ENCODE measurements at regions not wholly inside any gene's neighbourhood (a gene's known extent, or its start where the extent isn't known, plus 50 kb on each side); places are given as distances from the start of the nearest gene placed in this dataset.
A peak's percentile ranks its signal among the peaks of the same experiment; 100 is the strongest.

DNA sequence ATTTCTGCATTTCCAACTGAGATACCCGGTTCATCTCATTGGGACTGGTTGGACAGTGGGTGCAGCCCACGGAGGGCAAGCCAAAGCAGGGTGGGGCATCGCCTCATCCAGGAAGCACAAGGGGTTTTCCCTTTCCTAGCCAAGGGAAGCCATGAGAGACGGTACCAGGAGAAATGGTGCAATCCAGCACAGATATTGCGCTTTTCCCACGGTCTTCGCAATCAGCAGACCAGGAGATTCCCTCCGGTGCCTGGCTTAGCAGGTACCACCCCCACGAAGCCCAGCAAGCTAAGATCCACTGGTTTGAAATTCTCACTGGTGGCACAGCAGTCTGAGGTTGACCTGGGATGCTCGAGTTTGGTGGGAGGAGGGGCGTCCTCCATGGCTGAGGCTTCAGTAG, 527.0 kb downstream of the TLE1 start:
- no peak for DNase-seq

DNA sequence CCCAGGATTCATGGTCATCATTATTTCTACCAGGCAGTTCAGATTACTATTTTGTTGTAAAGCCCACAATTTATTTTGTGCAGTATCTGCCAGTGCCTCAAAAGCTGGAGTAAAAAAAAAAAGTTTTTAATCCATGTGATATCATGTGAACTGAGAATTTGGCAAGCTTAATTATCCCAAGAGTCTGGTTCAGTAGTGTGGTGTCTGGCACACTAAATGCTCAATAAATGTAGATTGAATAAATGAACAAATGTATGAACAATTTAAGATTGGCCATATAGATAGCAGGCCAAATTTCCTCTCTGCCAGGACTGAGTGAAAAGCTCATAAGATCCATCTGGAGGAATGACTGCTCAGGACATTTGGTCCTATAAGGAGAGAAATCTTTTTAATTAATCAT, 533.0 kb downstream of the TLE1 start:
- no peak for DNase-seq

DNA sequence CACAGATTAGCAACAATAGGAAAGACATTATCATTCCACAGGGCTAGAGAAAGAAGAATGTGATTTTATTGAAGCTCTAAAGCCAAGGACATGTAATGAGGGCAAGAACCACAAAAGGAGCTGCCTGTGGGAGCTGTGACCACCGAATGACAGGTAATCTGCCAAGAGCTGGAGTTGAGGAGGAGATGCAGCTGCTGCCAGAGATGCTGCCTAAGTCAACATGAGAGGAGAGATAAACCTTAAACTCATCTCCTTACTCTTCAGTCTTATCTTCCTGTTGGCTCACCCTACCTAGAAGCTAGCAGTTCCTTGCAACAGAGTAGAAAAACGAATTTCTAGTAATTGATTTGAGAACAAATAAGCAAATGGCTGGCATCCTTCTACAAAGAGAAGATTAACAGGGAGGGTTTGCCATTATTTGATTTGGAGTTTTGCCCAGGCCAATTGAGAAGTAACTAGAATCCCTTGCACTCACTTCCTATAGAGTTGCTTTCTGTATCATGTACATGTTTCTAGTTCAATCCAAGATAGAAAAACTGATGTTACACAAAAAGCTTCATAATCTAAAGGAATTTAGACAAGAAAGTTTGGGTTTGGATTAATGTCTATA, 539.2 kb downstream of the TLE1 start:
- DNase-seq, result peak; percentile 74

DNA sequence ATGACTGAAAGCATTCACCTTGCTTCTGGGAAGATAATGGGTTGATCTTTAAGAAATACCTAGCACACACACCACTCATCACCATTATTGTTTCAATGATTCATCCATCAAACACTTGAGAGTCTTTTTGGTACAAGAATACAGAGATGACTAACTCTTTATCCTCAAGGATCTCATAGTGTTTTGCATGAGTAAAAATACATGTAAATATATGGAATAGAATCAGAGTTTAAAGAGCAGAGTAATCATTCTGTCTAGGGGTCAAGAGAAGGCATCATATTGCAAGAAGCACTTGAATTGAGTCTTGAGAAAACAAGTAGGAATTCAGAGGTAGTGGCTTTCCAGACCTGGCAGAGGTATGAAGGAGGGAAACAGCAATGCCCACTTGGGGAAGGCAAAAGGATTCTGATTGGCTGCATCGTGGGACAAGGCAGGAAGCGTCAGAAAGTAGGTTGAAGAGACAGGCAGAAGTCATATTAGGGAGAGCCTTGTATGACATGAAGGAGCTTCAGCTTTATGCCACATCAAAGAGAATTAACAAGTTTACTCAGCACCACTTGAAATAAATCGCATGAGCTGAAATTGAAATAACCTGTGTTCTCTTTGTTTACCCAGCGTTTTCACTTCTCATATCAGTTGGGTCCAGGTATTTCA, 542.5 kb downstream of the TLE1 start:
- no peak for DNase-seq

DNA sequence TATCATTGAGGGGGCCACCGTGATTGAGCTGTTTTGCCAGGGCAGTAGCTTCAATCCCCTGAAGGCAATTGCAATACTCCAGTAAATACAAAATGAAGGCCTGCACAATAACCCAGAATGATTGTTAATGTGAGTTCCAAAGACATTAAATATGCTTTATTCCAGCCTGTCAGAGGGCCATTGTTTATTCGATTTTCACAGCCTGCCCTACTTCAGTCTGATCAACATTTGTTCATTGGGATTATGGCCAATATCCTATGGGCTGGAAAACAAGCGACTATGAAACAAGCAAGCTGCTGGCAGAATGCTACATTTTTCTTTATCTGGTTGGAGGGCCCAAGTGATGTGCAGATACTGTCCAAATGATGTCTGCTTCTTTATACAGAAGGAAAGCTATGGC, 543.1 kb downstream of the TLE1 start:
- DNase-seq, result no peak

DNA sequence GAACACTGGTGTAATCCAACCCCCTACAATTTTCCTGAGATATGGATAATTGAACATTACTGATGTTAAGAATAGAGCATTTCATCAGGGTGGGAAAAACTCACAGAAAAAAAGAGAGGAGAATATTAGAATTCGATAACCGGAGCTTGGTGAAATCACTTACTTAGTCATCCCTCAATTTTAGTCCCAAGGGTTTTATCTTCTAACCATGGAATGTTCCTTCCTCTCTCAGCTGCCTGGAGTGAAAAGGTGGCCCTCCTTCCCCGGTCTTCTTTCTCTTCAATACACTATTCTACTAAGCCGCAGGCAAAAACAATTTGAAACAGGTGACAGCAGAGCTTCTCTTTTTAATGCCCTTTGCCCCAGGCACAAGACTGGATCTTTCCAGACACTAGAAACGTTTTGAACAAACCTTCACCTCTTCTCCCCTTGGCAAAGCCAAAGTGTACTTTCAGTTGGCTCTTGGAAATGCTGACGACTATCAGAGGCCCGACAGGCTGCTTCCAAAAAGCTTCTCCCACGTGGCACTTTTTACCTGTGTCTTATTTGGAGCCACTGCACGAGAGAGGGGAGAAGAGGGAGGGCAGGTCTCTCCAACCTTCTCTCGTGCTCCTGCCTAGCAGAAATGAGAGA, 543.9 kb downstream of the TLE1 start:
- DNase-seq, result no peak

DNA sequence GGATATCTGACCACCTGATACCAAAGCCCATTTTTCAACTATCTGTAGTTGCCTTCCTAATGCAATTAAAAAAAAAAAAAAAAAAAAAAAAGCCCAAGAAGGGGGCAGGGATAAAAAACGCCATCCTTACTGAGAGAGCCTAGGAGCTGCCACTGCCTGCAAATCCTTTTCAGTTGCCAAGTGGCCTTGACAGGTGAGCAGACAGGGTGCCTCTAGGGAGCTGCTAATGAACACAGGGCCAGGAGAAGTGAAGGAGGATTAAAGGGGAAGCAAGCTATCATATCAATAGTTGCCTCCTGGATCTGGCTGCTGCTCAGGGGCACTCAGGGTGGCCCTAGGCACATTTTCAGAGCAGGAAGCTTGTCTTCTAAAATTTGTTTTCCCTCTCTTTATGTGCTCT, 547.4 kb downstream of the TLE1 start:
- DNase-seq, result no peak

DNA sequence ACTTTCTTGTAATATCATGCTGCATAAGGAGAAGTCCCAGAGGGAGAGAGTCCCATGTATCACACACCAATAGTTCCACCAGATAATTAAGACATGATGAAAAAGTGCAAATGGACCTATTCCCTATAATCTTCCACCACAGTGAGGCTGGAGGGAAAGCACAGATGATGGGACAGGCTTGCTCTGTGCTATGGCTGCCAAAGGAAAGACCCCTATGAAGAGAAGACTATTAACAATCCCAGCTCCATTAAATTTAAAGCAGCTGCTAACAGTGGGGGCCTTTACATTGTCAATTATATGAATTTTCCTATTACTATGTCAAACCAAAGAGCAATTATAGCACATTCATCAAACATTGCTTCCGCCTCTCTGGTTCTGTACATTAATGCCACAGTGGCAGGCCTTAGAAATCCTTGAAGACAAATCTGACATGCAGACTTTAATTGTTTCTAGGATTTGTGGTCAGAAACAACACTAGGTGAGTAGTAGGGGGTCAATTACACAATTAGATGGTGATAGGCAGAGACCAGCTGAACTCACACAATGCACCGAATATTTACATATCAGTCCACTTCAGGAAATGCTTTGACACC, 551.3 kb downstream of the TLE1 start:
- peak; percentile 24 for DNase-seq

DNA sequence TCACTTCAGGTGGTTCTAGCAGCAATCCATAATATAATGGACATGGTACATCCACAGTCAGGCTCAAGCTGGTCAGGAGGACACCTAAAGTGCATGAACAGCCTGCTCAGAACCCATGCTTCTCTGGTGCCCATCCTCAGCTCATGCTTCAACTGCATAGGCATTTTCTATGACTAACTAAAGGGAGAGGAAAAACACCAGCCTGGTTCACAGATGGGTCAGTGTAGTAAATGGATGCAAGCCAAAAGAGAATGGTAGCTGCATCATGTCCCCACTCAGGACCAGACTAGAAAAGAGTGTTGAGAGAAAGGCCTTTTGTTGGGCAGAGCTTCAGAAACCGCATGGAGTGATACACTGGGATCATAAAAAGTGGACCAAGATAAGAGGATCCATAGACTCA, 556.6 kb downstream of the TLE1 start:
- no peak for DNase-seq

DNA sequence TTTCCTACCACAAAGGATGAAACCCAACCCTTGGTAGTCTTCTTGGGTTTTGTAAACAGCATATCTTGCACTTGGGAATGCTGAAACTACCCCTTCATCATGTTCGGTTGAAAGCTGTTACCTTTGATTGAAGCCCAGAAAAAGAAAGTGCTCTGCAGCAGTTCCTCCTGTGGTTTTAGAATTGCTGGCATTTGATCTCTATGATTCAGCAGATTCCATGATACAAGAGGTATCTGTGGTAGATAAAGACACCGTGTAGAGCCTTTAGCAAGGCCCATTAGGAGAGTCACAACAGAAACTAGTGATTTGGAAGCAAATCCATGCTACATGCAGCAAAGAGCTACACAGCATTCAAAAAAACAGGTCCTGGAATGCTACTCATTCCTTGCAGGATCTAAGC, 557.0 kb downstream of the TLE1 start:
- no peak for DNase-seq

DNA sequence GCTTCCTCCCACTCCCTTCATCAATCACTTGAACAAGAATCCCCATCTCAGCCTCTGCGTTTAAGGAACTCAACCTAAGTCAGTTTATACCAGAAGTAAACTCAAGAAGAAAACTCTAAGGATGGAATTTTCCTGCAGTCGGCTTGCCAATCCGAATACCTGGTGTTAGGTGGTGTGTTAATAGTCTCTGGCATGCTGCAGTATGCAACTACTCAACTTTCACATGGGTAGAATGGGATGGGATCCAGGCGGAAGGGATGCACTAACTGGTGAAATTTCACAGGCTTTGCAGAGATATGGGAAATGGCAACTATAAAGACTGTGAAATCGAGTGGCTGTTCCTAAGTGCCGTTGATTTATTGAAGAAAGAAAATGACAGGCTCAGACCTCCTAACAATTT, 560.6 kb downstream of the TLE1 start:
- no peak for DNase-seq

DNA sequence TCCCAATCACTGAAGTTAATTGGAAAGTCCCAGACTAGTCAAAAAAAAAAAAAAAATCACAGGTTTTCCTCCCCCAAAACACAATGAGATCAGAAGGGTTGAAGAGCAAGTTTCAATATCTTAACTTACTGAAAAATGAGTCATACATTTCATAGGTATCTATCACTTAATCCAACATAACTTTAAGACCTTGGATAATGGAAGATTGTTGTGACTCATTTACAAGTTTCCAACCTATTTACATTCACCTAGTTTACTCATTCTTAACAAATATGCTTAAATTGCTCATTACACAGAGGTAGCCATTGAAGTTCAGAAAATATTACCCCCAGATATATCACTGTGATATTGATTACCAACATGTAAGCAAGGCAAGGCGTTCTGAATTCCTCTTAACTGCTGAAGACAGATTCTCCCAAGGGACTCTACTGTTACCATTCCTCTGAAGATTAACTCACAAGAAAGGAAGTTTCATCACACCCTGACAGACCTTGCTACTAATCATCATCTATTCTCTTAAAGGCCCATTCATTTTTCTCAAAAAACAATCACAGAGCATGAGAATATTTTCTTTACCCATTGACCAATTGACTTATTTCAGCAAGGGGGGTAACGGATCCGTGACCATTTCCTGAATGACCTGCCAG, 563.8 kb downstream of the TLE1 start:
- DNase-seq, result no peak

DNA sequence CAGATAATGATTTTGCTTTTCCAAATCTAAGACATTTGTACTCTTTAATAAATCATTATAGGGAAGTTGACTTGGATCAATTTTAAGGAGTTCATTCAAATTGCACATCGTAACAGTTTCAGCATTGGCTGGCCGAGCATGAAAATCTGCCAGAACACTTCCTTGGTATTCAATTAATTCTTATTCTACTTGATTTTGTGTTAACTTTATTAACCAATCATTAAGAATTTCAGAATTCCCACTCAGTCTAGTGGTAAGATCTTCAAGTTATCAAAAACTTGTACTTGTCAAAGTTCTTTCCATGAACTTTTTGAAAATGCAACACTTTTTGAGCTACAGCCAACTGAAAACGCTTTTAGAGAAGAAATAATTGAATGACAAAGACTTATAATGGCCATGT, 565.8 kb downstream of the TLE1 start:
- DNase-seq, result no peak

DNA sequence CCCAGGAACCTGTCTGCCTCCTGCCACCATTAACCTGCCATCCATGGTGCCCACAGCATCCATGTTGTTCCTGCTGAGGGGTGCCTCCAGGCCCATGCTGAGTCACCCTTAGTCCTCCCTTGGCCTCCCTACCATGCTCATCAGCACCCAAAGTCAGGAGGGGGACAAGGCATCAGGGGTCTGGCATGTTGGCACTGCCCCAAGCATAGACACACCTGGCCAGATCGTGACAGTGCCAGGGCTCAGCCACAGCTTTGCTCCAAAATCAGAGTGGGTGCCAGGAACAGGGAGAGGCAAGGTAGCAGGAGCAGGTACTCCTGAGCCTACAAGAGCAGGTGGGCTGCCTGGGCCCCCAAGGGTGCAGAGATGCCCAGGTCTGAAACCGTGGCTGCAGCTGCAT, 566.6 kb downstream of the TLE1 start:
- no peak for DNase-seq

DNA sequence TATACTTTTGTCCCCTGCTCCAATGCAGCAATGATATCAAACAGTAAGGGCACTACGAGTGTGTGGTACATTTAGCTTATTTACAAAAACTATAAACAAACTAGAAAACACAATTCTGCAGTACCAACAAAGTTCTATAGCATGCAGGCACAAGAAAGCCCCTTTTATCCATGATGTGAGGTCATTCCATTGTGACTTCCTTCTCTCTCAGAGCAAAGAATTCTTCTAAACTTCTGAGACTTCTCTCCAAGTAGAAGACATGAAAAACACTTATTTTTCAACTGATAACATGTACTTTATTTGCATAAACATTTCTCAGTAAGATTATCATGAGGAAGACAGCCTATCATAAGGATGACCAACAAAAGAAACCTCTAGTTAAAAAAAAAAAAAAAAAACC, 569.8 kb downstream of the TLE1 start:
- DNase-seq, result no peak

DNA sequence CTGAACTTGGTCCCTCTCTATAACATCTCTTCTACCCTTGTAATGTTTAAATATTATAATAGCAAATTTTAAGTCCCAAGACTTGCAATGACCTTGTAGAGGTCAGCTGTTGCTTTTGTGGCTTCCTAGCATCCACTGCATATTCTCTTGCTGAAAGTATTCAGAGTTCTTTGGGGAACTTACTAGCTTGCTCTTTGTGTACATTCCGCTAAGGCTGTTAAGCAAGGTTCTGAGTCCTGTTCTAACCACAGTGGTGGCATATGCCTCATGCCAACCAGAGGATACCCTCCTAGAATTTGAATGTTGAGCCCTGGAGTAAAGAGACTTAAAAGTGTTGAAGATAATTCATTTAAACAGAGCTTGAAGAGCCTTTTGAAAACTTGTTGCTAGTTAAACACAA, 570.9 kb downstream of the TLE1 start:
- no peak for DNase-seq

DNA sequence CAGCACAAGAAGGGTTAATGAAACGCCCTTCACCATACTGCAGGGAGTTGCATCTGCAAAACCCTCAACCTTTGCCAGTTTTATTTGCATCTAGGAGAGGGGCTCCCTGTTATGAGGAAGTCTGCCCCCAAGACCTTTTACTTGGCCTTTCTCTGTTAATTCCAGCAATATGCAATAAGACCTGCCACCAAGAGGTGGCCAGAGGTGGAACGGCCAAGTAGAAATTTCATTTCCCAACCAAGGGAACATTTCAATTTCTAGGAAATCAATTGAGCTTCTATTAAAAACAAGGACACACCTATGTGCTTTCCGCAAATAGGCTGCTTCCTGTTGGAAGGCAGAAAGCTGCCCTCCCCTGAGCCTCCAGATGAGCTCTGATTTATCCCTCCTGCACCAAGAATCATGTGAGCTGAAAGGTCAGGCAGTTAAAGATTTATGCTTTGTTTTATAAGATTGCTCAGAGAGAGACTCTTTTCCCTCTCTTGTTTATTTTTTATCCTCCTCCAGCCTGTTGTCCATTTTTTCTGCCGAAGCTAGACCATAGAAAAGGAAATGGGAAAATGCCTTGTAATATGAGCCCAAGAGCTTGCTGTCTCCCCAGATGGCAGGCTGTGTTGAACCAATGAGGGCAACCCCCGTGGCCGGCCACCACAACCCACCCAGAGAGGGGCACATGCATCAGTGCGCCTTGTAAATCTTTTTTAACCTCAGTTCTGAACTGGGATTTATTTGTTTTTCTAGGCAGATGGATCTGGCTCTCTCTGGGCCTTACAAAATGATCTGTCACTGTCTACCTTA, 572.8 kb downstream of the TLE1 start:
- DNase-seq, result no peak

DNA sequence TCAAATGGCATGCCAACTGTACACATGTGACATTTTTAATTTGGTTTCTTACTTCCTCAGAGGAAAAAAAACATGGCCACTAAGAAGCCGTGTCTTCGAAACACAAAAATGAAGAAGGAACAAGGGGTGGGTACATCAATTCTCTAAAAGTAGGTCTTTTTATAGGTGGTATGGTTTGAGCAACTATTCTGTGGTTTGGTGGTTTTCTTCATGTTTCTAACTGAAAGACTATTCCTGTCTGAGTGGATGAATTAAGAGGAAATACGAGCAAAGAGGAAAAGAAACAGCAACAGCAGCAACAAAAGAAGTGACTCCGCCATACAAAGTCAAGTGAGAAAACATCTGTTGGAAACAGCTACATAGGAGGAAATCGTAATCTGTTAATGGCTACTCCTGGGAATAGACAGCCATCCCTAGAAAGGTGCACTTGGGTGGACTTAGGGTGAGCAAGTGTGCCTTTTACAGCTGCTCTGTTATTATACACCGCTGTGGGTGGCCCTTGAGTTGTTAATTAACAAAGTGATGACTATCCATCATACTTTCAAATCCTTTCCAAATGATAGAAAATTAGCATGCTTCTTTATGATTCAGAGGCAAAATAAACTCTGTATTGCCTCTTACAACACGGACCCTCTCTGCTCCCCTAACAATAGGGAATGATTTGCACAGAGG, 575.8 kb downstream of the TLE1 start:
- DNase-seq, result peak; percentile 93

DNA sequence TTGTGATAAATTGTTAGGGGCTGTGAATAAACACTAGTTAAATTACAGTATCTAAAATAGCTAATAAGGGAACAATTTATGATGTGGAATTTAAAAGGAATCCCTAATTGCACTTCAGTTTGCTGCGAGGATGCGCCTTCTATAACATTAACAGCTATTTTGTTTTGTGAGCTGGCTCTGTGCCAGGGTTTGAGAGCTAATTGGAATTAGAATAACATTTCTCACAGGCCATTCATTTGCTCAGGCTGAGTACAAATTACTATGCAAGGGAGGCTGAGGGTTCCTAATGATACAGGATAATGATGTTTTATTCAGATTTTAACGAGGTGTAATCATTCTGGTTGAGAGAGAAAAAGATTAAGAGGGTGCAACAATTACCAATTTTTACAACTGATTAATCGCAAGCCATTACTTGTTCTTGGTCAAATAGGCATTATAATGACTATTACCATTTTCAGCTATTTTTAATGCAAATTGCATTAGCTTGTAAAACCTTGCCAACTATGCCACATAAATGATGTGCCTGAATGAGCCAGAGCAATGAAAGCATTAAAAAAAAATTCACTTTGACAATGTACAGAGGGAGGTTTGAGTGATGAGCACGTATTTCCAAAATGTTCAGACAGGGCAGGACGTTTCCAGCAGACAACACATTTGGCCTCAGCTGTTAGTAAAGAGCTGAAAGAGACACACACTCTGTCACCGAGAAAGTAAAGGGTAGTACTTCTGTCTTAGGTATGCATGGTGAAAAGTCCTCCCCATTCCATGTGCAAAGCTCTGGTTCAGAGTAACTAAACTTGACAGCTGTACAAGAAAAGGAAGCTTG, 576.5 kb downstream of the TLE1 start:
- peak; percentile 83 for DNase-seq

DNA sequence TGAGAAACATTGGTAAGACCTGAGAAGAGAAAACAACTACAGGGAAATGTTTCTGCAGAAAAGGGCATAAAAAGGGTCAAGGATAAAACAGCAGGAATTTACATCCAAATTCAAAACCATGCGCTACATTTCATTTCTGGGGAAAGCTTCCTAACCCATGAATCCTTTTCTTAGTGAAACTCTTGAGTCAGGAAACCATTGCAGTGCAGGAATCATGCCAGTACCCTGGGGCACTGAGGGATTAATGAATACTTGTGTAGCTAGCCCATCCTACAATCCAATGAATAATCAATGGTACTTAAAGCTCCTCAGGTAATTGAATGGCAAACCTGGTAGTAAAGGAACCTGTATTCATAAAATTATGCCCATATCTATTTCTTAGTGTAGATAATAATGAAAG, 580.5 kb downstream of the TLE1 start:
- no peak for DNase-seq

DNA sequence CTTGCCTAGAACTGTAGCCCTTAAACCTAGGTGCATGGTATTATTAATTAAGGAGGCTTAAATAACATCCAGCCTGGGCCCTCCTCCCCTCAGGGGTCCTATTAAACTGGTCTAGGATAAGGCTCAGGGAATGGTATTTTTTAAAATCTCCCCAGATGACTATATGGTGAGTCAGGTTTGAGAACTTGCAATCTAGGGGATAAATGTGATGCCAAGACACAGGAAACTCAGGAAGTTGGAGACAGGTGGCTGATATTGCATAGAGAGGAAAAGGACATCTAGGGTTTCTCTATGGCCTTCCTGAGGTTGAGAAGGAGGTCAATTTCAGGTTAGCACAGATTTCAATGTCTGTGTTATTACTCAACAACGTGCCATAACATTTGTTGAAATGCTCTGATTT, 581.0 kb downstream of the TLE1 start:
- DNase-seq, result no peak

Measured in NCI-H748 treated with DMSO at 0.1 percent for 48 hours (cell line).